HUES48 (cell line): ENCODE measurements at regions not wholly inside any gene's neighbourhood (a gene's known extent, or its start where the extent isn't known, plus 50 kb on each side); places are given as distances from the start of the nearest gene placed in this dataset.

ENCODE experiments used
- H3K27ac ChIP-seq: one replicate; pipeline ENCODE4 v1.7.0; 2013; ENCODE audit warnings: low read depth, low read length, inconsistent platforms
- H3K27me3 ChIP-seq: 2 replicates; pipeline ENCODE4 v1.6.1; 2013; ENCODE audit warnings: mild to moderate bottlenecking, low read length; ENCODE audit not compliant: control insufficient read depth, insufficient read depth
- H3K36me3 ChIP-seq: 2 replicates; pipeline ENCODE4 v1.6.1; 2013; ENCODE audit warnings: low read length; ENCODE audit not compliant: control insufficient read depth, insufficient read depth
- H3K4me1 ChIP-seq: 2 replicates; pipeline ENCODE4 v1.6.1; 2013; ENCODE audit warnings: mild to moderate bottlenecking, low read length; ENCODE audit not compliant: control insufficient read depth, insufficient read depth
- H3K4me3 ChIP-seq: 2 replicates; pipeline ENCODE4 v1.5.1; 2013; ENCODE audit warnings: mild to moderate bottlenecking, low read depth, low read length
- H3K9ac ChIP-seq: 2 replicates; pipeline ENCODE4 v1.6.1; 2013; ENCODE audit warnings: mild to moderate bottlenecking, low read depth, low read length, moderate library complexity
- H3K9me3 ChIP-seq: 2 replicates; pipeline ENCODE4 v1.6.1; 2013; ENCODE audit warnings: low read length; ENCODE audit not compliant: control insufficient read depth, insufficient read depth

- H3K9me3 ChIP-seq, result no peaks in the 10 kb centered on the region
- H3K36me3 ChIP-seq, result no peaks in the 10 kb centered on the region
- H3K4me3 ChIP-seq, result no peak overlapping the region
- no peaks in the 10 kb centered on the region for H3K27me3 ChIP-seq
- no peak overlapping the region for H3K27ac ChIP-seq
- peaks cover 3% of the 10 kb centered on the region; the same call in 1 of the 2 replicates for H3K4me1 ChIP-seq
- H3K9ac ChIP-seq, result no peak overlapping the region
Observed at GRCh38 chr2:64842030-64842429, 147.2 kb upstream of the SLC1A4 start.

GRCh38 chr2:64844087-64844486 lies 145.1 kb upstream of the SLC1A4 start:
- Histone ChIP-seq H3K4me3 (no peak overlapping the region), H3K27me3 (no peaks in the 10 kb centered on the region), H3K36me3 (no peaks in the 10 kb centered on the region), H3K4me1 (peaks cover 3% of the 10 kb centered on the region; the same call in 1 of the 2 replicates), H3K9ac (no peak overlapping the region), H3K27ac (no peak overlapping the region), H3K9me3 (no peaks in the 10 kb centered on the region)

- no peaks in the 10 kb centered on the region for H3K36me3 ChIP-seq
- no peaks in the 10 kb centered on the region for H3K27me3 ChIP-seq
- H3K9ac ChIP-seq, result no peak overlapping the region
- H3K27ac ChIP-seq, result no peak overlapping the region
- H3K9me3 ChIP-seq, result no peaks in the 10 kb centered on the region
- H3K4me1 ChIP-seq, result peaks cover 3% of the 10 kb centered on the region; the same call in 1 of the 2 replicates
- H3K4me3 ChIP-seq, result no peak overlapping the region
Observed at GRCh38 chr2:64845273-64845905, 143.8 kb upstream of the SLC1A4 start.

GRCh38 chr2:64846177-64846576 lies 143.0 kb upstream of the SLC1A4 start:
- H3K4me1 ChIP-seq, result peaks cover 6% of the 10 kb centered on the region; the same call in 1 of the 2 replicates
- no peaks in the 10 kb centered on the region for H3K9me3 ChIP-seq
- H3K9ac ChIP-seq, result no peak overlapping the region
- H3K27ac ChIP-seq, result no peak overlapping the region
- H3K27me3 ChIP-seq, result no peaks in the 10 kb centered on the region
- no peaks in the 10 kb centered on the region for H3K36me3 ChIP-seq
- H3K4me3 ChIP-seq, result no peak overlapping the region

GRCh38 chr2:64847930-64848329 lies 141.3 kb upstream of the SLC1A4 start:
- H3K27me3 ChIP-seq, result no peaks in the 10 kb centered on the region
- H3K9ac ChIP-seq, result no peak overlapping the region
- H3K4me3 ChIP-seq, result no peak overlapping the region
- peaks cover 6% of the 10 kb centered on the region; the same call in 1 of the 2 replicates for H3K4me1 ChIP-seq
- H3K27ac ChIP-seq, result no peak overlapping the region
- H3K9me3 ChIP-seq, result no peaks in the 10 kb centered on the region
- no peaks in the 10 kb centered on the region for H3K36me3 ChIP-seq

GRCh38 chr2:64848363-64848762 lies 140.8 kb upstream of the SLC1A4 start:
- H3K27ac ChIP-seq, result no peak overlapping the region
- H3K9me3 ChIP-seq, result no peaks in the 10 kb centered on the region

GRCh38 chr2:64848945-64849344 lies 140.3 kb upstream of the SLC1A4 start:
- Histone ChIP-seq H3K4me1 (peaks cover 6% of the 10 kb centered on the region; the same call in 1 of the 2 replicates), H3K36me3 (no peaks in the 10 kb centered on the region), H3K9ac (no peak overlapping the region), H3K27me3 (no peaks in the 10 kb centered on the region), H3K9me3 (no peaks in the 10 kb centered on the region), H3K27ac (no peak overlapping the region), H3K4me3 (no peak overlapping the region)

More at GRCh38 chr2:64848363-64848762, 140.8 kb upstream of the SLC1A4 start:
- Histone ChIP-seq H3K4me3 (no peak overlapping the region), H3K9ac (no peak overlapping the region), H3K27me3 (no peaks in the 10 kb centered on the region), H3K4me1 (peaks cover 6% of the 10 kb centered on the region; the same call in 1 of the 2 replicates), H3K36me3 (no peaks in the 10 kb centered on the region)

GRCh38 chr2:64850642-64851041 lies 138.6 kb upstream of the SLC1A4 start:
- Histone ChIP-seq H3K9me3 (no peaks in the 10 kb centered on the region), H3K4me1 (peaks cover 6% of the 10 kb centered on the region; the same call in 1 of the 2 replicates), H3K9ac (no peak overlapping the region), H3K27ac (no peak overlapping the region), H3K36me3 (no peaks in the 10 kb centered on the region), H3K27me3 (no peaks in the 10 kb centered on the region), H3K4me3 (no peak overlapping the region)

GRCh38 chr2:64852771-64853241 lies 136.4 kb upstream of the SLC1A4 start:
- Histone ChIP-seq H3K4me1 (peaks cover 18% of the 10 kb centered on the region), H3K4me3 (no peak overlapping the region), H3K9ac (no peak overlapping the region), H3K36me3 (no peaks in the 10 kb centered on the region), H3K27ac (no peak overlapping the region), H3K27me3 (peaks cover 6% of the 10 kb centered on the region), H3K9me3 (no peaks in the 10 kb centered on the region)

- Histone ChIP-seq H3K27ac (no peak overlapping the region), H3K9ac (no peak overlapping the region), H3K27me3 (peaks cover 11% of the 10 kb centered on the region), H3K9me3 (no peaks in the 10 kb centered on the region), H3K4me1 (peaks cover 21% of the 10 kb centered on the region), H3K4me3 (no peak overlapping the region), H3K36me3 (no peaks in the 10 kb centered on the region)
Observed at GRCh38 chr2:64853306-64853705, 135.9 kb upstream of the SLC1A4 start.

- H3K4me1 ChIP-seq, result peaks cover 25% of the 10 kb centered on the region
- no peak overlapping the region for H3K4me3 ChIP-seq
- peaks cover 17% of the 10 kb centered on the region for H3K27me3 ChIP-seq
- no peaks in the 10 kb centered on the region for H3K9me3 ChIP-seq
- H3K9ac ChIP-seq, result no peak overlapping the region
- H3K36me3 ChIP-seq, result no peaks in the 10 kb centered on the region
- no peak overlapping the region for H3K27ac ChIP-seq
Observed at GRCh38 chr2:64853894-64854293, 135.3 kb upstream of the SLC1A4 start.
